Neuronal stem cell (in vitro differentiated cells): ENCODE measurements at regions not wholly inside any gene's neighbourhood (a gene's known extent, or its start where the extent isn't known, plus 50 kb on each side); places are given as distances from the start of the nearest gene placed in this dataset.

ENCODE experiments used
- DNase-seq: peaks from one replicate; pipeline ENCODE4 v3.0.0-alpha.2; 2013; ENCODE audit warnings: low spot score
- H2AFZ ChIP-seq: one replicate; pipeline ENCODE4 v1.6.1; 2013; ENCODE audit warnings: mild to moderate bottlenecking, low read length, inconsistent platforms
- H2AK5ac ChIP-seq: 2 replicates; pipeline ENCODE4 v1.6.1; 2013; ENCODE audit warnings: low read depth, mild to moderate bottlenecking, inconsistent platforms, low read length, moderate library complexity, mixed read lengths
- H2BK120ac ChIP-seq: 2 replicates; pipeline ENCODE4 v1.6.1; 2013; ENCODE audit warnings: low read depth, mild to moderate bottlenecking, inconsistent platforms, low read length, moderate library complexity, mixed read lengths
- H2BK12ac ChIP-seq: one replicate; pipeline ENCODE4 v1.6.1; 2013; ENCODE audit warnings: low read length, inconsistent platforms
- H2BK15ac ChIP-seq: 2 replicates; pipeline ENCODE4 v1.6.1; 2013; ENCODE audit warnings: mild to moderate bottlenecking, low read length, inconsistent platforms, mixed read lengths
- H2BK5ac ChIP-seq: one replicate; pipeline ENCODE4 v1.6.1; 2013; ENCODE audit warnings: inconsistent platforms, mild to moderate bottlenecking, low read length, moderate library complexity
- H3K14ac ChIP-seq: one replicate; pipeline ENCODE4 v1.6.1; 2013; ENCODE audit warnings: low read length, inconsistent platforms
- H3K18ac ChIP-seq: 2 replicates; pipeline ENCODE4 v1.6.1; 2013; ENCODE audit warnings: low read length, inconsistent platforms
- H3K23ac ChIP-seq: 2 replicates; pipeline ENCODE4 v1.6.1; 2013; ENCODE audit warnings: low read depth, mild to moderate bottlenecking, mixed read lengths, low read length, inconsistent platforms; ENCODE audit not compliant: poor library complexity
- H3K27ac ChIP-seq: replicated peaks from 3 replicates; pipeline ENCODE4 v1.5.1; 2013; ENCODE audit warnings: low read length, inconsistent platforms
- H3K27me3 ChIP-seq, 3 experiments: 2 replicates each; pipeline ENCODE4 v1.6.1; 2013; ENCODE audit warnings: low read length in 3 of 3, mild to moderate bottlenecking in 2 of 3, inconsistent platforms in 1 of 3, low read depth in 1 of 3, mixed read lengths in 1 of 3, moderate library complexity in 1 of 3; ENCODE audit not compliant: control insufficient read depth in 3 of 3, insufficient read depth in 3 of 3
- H3K36me3 ChIP-seq, 2 donors: replicated peaks in 1 of 2; 2 replicates each; pipeline ENCODE4 v1.6.1; 2013; ENCODE audit warnings: low read length in 2 of 2; ENCODE audit not compliant: control insufficient read depth in 2 of 2, insufficient read depth in 2 of 2
- H3K4ac ChIP-seq: 2 replicates; pipeline ENCODE4 v1.6.1; 2013; ENCODE audit warnings: inconsistent platforms, mild to moderate bottlenecking, low read length, moderate library complexity
- H3K4me1 ChIP-seq, 2 donors: 1 replicate in 1 of 2; 2 replicates in 1 of 2; pipeline ENCODE4 v1.6.1; 2013; ENCODE audit warnings: low read length in 2 of 2, low read depth in 1 of 2; ENCODE audit not compliant: control insufficient read depth in 2 of 2, insufficient read depth in 1 of 2
- H3K4me2 ChIP-seq: one replicate; pipeline ENCODE4 v1.6.1; 2013; ENCODE audit warnings: mild to moderate bottlenecking, low read length, inconsistent platforms; ENCODE audit not compliant: insufficient read depth, poor library complexity, severe bottlenecking
- H3K4me3 ChIP-seq, 2 donors: 2 replicates each; pipeline ENCODE4 v1.5.1; 2013; ENCODE audit warnings: low read length in 2 of 2, mild to moderate bottlenecking in 2 of 2, inconsistent platforms in 1 of 2, moderate library complexity in 1 of 2
- H3K79me1 ChIP-seq: one replicate; pipeline ENCODE4 v1.6.1; 2013; ENCODE audit warnings: low read depth, mild to moderate bottlenecking, inconsistent platforms, low read length, moderate library complexity
- H3K9ac ChIP-seq: one replicate; pipeline ENCODE4 v1.6.1; 2013; ENCODE audit warnings: mild to moderate bottlenecking, low read depth, low read length, inconsistent platforms; ENCODE audit not compliant: poor library complexity
- H3K9me3 ChIP-seq, 2 donors: replicated peaks in 1 of 2; 2 replicates each; pipeline versions ENCODE3 to v1.6.1; 2013; ENCODE audit warnings: low read length in 2 of 2, mild to moderate bottlenecking in 2 of 2, inconsistent platforms in 1 of 2, low read depth in 1 of 2, mixed read lengths in 1 of 2, moderate library complexity in 1 of 2; ENCODE audit not compliant: control insufficient read depth in 2 of 2, insufficient read depth in 1 of 2
- H4K8ac ChIP-seq: one replicate; pipeline ENCODE4 v1.6.1; 2013; ENCODE audit warnings: low read depth, mild to moderate bottlenecking, inconsistent platforms, low read length, moderate library complexity
- H4K91ac ChIP-seq: one replicate; pipeline ENCODE4 v1.6.1; 2013; ENCODE audit warnings: low read length, low read depth, mild to moderate bottlenecking, inconsistent platforms; ENCODE audit not compliant: poor library complexity
- WGBS, 2 donors: extraction: QIAGEN DNeasy Blood & Tissue Kit; methylation state at CpG; one replicate each; pipeline ENCODE4 v1.1.7; 2013; ENCODE audit warnings: missing lambda C conversion rate in 2 of 2, mixed read lengths in 1 of 2; ENCODE audit not compliant: insufficient read length in 2 of 2, insufficient replicate concordance in 1 of 2; ENCODE audit errors: extremely low coverage in 2 of 2; 5-methylcytosine and 5-hydroxymethylcytosine counted together

- no peak overlapping the region for H2BK120ac ChIP-seq
- no peak overlapping the region for H4K91ac ChIP-seq
- H2BK5ac ChIP-seq = no peak overlapping the region
- no peaks in the 10 kb centered on the region for H3K27me3 ChIP-seq
- no CpG with 5 or more reads among the region's 3 CpGs for WGBS, 2 donors
- no peak overlapping the region for H2AFZ ChIP-seq
- DNase-seq = no peak
- no peak overlapping the region for H3K4me3 ChIP-seq
- H3K14ac ChIP-seq = no peak overlapping the region
- H3K4ac ChIP-seq = no peak overlapping the region
- no peak overlapping the region for H3K23ac ChIP-seq
- H3K18ac ChIP-seq = peak overlapping the region; percentile 58
- no peak overlapping the region for H4K8ac ChIP-seq
- H3K79me1 ChIP-seq = no peaks in the 10 kb centered on the region
- H3K4me1 ChIP-seq = peaks cover 7 to 8% of the 10 kb centered on the region in 2 donors
- H3K36me3 ChIP-seq = no peaks in the 10 kb centered on the region
- H3K4me2 ChIP-seq = no peak overlapping the region
- no peak overlapping the region for H2AK5ac ChIP-seq
- H2BK12ac ChIP-seq = no peak overlapping the region
- no peaks in the 10 kb centered on the region for H3K9me3 ChIP-seq
- H3K9ac ChIP-seq = no peak overlapping the region
- no peak overlapping the region for H3K27ac ChIP-seq
- no peak overlapping the region for H2BK15ac ChIP-seq
Measured at GRCh38 chr16:65604771-65605170, 482.9 kb upstream of the CDH11 start.

- Histone ChIP-seq H3K4ac (no peak overlapping the region), H4K91ac (no peak overlapping the region), H3K27ac (peak overlapping the region; percentile 83), H3K36me3 (no peaks in the 10 kb centered on the region), H3K9me3 (no peaks in the 10 kb centered on the region), H3K23ac (no peak overlapping the region), H3K4me3 (no peak overlapping the region), H2BK12ac (peak overlapping the region; percentile 48), H3K79me1 (no peaks in the 10 kb centered on the region), H3K14ac (no peak overlapping the region), H2AFZ (no peak overlapping the region), H3K4me2 (no peak overlapping the region), H3K4me1 (peaks cover 8 to 14% of the 10 kb centered on the region in 2 donors), H2BK5ac (no peak overlapping the region), H3K27me3 (no peaks in the 10 kb centered on the region), H4K8ac (no peak overlapping the region), H3K9ac (no peak overlapping the region), H2BK15ac (no peak overlapping the region), H2AK5ac (peak overlapping the region; percentile 12), H2BK120ac (peak overlapping the region; percentile 2), H3K18ac (no peak overlapping the region)
- no peak for DNase-seq
- no CpG with 5 or more reads among the region's 3 CpGs for WGBS, 2 donors
Measured at GRCh38 chr16:65601781-65602180, 479.9 kb upstream of the CDH11 start.

GRCh38 chr16:65600629-65601028 is 478.8 kb upstream of the CDH11 start:
- Histone ChIP-seq H3K23ac (no peak overlapping the region), H3K27me3 (peaks cover 0 to under 1% (median 0%) of the 10 kb centered on the region in 3 experiments), H2BK120ac (no peak overlapping the region), H3K4me1 (peaks cover 8 to 14% of the 10 kb centered on the region in 2 donors), H3K4me3 (no peak overlapping the region), H2BK12ac (no peak overlapping the region), H3K9ac (no peak overlapping the region), H3K27ac (peak overlapping the region; percentile 96), H4K91ac (peak overlapping the region; percentile 57), H3K18ac (peak overlapping the region; percentile 73), H2AFZ (no peak overlapping the region), H4K8ac (no peak overlapping the region), H3K4ac (no peak overlapping the region), H3K36me3 (no peaks in the 10 kb centered on the region), H2BK15ac (no peak overlapping the region), H3K79me1 (no peaks in the 10 kb centered on the region), H3K4me2 (no peak overlapping the region), H3K14ac (no peak overlapping the region), H3K9me3 (peaks cover 0 to 1% of the 10 kb centered on the region in 2 donors), H2AK5ac (no peak overlapping the region), H2BK5ac (no peak overlapping the region)
- no CpG with 5 or more reads among the region's 3 CpGs for WGBS, 2 donors
- DNase-seq = no peak

GRCh38 chr16:65600046-65600445 is 478.2 kb upstream of the CDH11 start:
- H3K4me1 ChIP-seq = peaks cover 8 to 14% of the 10 kb centered on the region in 2 donors
- no peaks in the 10 kb centered on the region for H3K79me1 ChIP-seq
- H2AK5ac ChIP-seq = no peak overlapping the region
- H2AFZ ChIP-seq = no peak overlapping the region
- no peak overlapping the region for H2BK120ac ChIP-seq
- no peak overlapping the region for H2BK12ac ChIP-seq
- H3K27ac ChIP-seq = peak overlapping the region; percentile 96
- H3K27me3 ChIP-seq = peaks cover 0 to 2% (median 0%) of the 10 kb centered on the region in 3 experiments
- no peaks in the 10 kb centered on the region for H3K36me3 ChIP-seq
- no peak overlapping the region for H4K91ac ChIP-seq
- no peak overlapping the region for H3K23ac ChIP-seq
- DNase-seq = peak; percentile 82
- H3K9me3 ChIP-seq = peaks cover 0 to 1% of the 10 kb centered on the region in 2 donors
- peak overlapping the region; percentile 45 for H2BK5ac ChIP-seq
- WGBS, 2 donors = no CpG with 5 or more reads among the region's 4 CpGs
- no peak overlapping the region for H3K14ac ChIP-seq
- H3K9ac ChIP-seq = no peak overlapping the region
- H3K4ac ChIP-seq = no peak overlapping the region
- no peak overlapping the region for H3K4me3 ChIP-seq
- H3K18ac ChIP-seq = peak overlapping the region; percentile 32
- H2BK15ac ChIP-seq = no peak overlapping the region
- no peak overlapping the region for H3K4me2 ChIP-seq
- H4K8ac ChIP-seq = no peak overlapping the region
